Iris pigment epithelial cell (primary cell): ENCODE measurements at regions not wholly inside any gene's neighbourhood (a gene's known extent, or its start where the extent isn't known, plus 50 kb on each side); places are given as distances from the start of the nearest gene placed in this dataset.

Experiments used
- DNase-seq: peaks from one replicate; pipeline ENCODE4 v3.0.0-alpha.2; 2011; ENCODE audit warnings: low read depth

GRCh38 chr16:55169780-55170179, 154.2 kb upstream of the IRX6 start:
- DNase-seq: no peak

DNA sequence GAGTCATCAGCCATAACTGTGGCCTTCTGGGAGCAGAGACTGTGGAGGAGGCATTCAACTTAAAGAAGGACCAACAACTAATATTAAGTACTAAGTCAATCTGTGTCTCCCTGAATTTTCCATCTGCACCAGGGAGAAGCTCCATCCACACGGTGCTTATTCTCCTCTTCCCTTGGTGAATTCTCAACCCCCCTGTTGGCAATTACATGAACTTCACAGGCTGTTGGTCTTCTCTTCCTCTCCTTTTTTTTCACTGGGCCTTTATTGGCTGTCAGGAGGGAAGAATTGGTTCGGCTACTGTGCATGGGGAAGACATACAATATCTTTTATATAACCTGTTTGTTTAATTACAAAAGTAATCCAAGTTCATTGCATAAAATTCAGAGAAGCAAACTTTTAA, 152.8 kb upstream of the IRX6 start:
- no peak for DNase-seq

- no peak for DNase-seq
These were observed 148.6 kb upstream of the IRX6 start for GRCh38 chr16:55175389-55175788.

DNA sequence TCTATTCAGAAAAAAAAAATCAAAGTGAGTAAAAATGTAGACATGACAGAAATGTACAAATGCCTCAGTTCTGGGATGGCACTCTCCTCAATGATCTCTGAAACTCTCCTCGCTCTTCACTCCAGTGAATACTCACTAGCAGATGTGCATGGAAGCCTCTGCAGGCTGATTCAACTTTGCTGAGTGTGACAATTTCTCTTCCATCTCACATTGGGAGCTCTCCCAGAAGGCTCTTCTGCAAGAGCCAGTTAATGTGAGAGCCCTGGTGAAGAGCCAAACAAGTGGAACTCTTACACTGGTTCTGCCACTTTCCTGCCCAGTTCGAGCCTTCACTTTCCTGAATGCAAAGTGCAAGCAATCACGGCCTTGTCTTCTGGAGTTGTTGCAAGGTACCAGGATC, 147.1 kb upstream of the IRX6 start:
- no peak for DNase-seq

GRCh38 chr16:55179411-55179810, 144.6 kb upstream of the IRX6 start:
- DNase-seq: no peak

DNA sequence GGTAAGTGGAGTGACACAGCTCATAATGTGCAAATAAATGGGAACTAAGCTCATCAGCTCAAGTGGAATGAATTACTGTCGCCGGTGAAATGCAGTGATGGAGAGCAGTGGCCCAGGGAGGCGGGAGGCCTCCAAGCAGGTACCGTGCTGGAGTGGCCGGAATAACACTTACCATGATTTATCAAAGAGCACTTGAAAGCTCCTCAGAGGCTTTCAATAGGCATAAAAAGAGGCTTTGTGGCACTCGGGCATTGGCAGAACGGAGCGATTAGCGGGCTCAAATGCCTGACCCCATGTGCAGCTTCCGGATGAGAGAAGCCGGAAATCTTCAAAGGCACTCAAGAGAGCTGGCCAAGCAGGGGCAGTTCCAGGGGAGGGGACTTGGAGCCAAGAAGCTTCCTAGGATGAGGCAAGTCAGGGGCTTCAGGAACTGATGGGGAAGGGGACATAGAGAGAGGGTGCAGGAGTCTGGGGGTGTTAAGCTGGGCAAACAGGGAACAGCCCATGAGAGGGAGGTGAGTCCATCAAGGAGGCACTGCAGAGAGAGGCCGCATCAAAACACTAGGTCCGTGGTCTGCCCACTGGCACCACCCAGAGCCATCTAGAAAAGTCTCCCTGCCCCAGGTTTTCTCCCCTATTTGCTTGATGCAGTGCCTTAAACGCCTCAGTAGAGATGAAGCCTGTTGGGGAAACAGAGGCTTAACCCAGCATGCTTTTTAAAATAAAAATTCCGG, 144.0 kb upstream of the IRX6 start:
- no peak for DNase-seq

GRCh38 chr16:55184052-55184451, 140.0 kb upstream of the IRX6 start:
- no peak for DNase-seq

- DNase-seq: no peak
These were observed 139.4 kb upstream of the IRX6 start for GRCh38 chr16:55184619-55185018.

- no peak for DNase-seq
These were observed 134.8 kb upstream of the IRX6 start for GRCh38 chr16:55189224-55189623.

- no peak for DNase-seq
These were observed 134.0 kb upstream of the IRX6 start for GRCh38 chr16:55189682-55190636.

- no peak for DNase-seq
These were observed 131.3 kb upstream of the IRX6 start for GRCh38 chr16:55192734-55193133.

DNA sequence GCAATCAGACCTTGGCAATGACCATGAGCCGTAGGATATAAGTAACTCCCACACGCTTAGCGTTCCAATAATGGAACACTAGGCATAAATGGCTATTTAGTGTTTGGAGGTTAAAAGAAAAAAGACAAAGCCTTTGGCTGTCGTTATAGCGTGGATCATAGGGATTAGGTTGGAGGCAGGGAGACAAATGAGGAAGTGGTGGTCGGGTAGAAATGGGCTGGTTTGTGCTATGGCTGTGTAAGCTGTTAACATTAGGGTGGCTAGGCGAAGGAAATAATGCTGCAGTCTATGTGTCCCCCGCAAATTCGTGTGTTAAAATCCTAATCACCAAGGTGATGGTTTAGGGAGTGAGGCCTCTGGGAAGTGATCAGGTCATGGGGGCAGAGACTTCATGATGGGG, 120.4 kb upstream of the IRX6 start:
- DNase-seq: no peak

DNA sequence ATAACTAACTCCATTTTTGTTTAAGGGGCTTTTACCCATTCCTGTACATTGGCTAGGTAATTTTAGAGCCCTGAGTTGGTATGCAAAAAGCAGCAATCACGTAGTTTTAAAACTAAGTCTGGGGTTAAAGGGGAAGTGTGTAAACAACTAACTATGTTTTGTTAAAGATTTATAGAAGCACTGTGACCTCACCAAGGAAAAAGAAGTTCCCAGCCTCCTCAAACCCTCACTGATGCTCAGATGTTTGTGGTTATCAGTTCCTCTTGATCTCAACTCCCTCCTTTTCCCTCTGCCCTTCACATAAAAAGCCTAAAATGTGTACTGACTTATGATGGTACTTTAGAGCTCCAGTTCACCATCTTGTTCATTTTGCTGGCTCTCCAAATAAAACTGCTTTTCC, 119.9 kb upstream of the IRX6 start:
- no peak for DNase-seq

- no peak for DNase-seq
These were observed 119.1 kb upstream of the IRX6 start for GRCh38 chr16:55204923-55205322.

DNA sequence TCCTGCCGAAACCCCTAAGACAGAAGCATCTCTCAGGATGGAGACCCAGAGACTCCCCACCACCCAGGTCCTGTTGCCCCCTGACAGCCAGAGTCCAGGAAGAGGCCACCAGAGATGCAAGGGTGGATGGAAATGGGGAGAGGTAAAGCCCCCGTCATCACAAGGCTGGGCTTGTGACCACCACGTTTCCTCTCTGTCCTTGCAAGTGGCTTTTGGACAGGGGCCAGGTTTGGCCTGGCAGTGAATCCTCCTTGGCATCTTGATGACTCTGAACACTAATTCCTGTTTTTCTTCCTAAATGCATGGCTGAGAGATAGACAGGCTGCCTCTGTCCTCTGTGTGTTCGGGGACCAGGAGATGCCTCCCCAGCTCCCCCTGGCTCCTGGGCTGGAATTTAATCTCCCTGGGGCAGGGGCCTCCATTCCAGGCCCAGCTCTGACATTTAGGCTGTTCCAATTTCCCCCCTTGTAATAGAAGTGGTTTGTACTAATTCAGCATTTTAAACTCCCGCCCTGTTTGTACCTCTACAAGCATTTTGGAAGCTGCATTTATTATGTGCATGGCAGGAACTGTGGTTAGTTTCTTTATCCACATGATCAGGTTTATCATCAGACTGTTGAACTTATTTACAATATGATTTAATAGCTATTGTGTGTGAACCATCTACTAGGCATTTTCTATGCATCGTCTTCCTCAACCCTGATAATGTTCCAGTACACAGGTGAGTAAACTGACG, 116.1 kb upstream of the IRX6 start:
- DNase-seq: no peak

DNA sequence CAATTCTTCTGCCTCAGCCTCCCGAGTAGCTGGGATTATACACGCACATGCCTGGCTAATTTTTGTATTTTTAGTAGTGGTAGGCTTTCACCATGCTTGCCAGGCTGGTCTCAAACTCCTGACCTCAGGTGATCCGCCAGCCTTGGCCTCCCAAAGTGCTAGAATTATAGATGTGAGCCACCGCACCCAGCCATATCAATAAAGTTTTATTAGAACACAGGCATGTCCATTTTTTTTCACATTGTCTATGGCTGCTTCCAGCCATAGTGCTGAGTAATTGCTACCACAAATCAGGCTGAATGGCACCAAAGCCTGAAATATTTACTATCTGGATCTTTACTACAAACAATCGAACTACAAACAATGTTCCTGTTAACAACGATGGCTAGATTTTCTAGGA, 114.4 kb upstream of the IRX6 start:
- no peak for DNase-seq

- no peak for DNase-seq
These were observed 111.2 kb upstream of the IRX6 start for GRCh38 chr16:55212791-55213190.

GRCh38 chr16:55214412-55214811, 109.6 kb upstream of the IRX6 start:
- no peak for DNase-seq

- DNase-seq: no peak
These were observed 109.0 kb upstream of the IRX6 start for GRCh38 chr16:55214974-55215494.

DNA sequence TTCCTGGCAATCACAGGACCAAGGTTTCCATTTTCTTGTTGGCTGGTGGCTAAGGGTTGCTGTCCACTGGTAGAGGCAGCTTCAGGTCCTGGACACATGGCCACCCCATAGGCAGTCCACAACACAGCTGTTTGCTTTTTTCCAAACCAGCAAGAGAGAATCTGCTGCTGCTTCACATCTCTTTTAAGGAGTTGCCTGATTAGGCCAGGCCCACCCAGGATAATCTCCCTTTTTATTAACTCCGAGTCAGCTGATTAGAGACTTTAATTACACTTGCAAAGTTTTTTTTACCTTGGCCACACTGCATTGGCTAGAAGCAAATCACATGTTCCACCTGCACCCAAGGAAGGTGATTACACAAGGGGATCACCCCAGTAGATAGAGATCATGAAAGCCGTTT, 106.6 kb upstream of the IRX6 start:
- DNase-seq: no peak

- DNase-seq: no peak
These were observed 102.2 kb upstream of the IRX6 start for GRCh38 chr16:55221836-55222235.

DNA sequence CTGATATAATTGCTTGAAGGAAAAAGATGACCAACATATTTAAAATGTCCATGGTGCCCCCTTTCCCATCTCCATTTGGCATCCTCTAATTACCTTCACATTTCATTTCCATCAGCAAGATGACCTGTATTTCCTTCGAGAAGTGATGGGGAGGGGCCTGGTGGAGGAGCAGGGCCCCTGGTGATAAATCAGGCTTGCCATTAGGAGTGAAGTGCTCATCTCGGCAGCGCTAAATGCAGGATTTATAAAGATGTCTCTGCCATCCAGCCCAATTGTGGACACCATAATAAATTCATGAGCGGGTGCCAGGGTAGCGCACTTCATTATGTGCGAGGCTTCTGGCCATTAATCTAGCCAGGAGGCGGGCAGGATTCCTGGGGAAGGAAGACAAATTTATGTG, 101.5 kb upstream of the IRX6 start:
- DNase-seq: no peak
